ENCODE measurements at regions not wholly inside any gene's neighbourhood (a gene's known extent, or its start where the extent isn't known, plus 50 kb on each side); places are given as distances from the start of the nearest gene placed in this dataset.

DNA sequence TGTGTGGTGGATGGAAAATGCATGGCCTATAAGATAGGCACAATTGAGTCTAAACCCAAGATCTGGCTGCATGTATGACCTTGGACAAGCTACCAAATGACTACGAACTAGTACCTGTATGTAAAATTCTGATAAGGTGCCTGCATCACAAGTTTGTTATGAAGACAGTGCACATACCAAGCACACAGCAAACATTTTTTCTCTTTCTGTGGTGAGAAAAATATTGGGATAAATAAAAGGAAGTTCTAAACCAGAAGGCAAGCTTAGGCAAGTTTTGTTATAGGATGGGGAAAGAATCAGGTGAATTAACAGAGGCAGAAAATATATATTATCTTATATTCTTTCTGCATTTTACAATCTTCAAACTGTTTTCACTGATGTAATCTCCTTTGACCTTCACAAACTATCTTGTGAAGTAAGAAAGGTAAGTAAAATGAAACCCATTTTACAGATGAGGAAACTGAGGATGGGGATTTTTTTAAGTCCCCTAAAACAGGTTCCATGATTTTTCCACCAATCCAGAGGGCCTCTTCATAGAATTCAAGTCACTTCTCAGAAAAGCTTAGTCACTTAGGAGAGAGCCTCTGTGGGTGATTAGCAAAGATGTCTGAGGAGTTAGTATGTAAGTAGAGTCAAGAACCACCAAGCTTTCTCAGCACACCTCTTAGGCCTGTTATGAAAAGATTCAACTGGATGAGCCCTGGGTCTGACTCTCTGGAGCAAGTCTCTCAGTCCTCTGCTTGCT, 132.0 kb upstream of the RAP1B start:
- Histone ChIP-seq H3K36me3 (no peaks in the 10 kb centered on the region), H3K4me1 (no peaks in the 10 kb centered on the region), H3K4me3 (no peak overlapping the region), H3K27ac (replicated peaks) (no peak overlapping the region), H3K9me3 (replicated peaks) (no peaks in the 10 kb centered on the region), H3K27me3 (ENCODE audit: low read depth) (no peaks in the 10 kb centered on the region)
- intact Hi-C loops (cut with micrococcal nuclease), result no loop called here
- no peak for DNase-seq
- TF ChIP-seq, protein P1, sequence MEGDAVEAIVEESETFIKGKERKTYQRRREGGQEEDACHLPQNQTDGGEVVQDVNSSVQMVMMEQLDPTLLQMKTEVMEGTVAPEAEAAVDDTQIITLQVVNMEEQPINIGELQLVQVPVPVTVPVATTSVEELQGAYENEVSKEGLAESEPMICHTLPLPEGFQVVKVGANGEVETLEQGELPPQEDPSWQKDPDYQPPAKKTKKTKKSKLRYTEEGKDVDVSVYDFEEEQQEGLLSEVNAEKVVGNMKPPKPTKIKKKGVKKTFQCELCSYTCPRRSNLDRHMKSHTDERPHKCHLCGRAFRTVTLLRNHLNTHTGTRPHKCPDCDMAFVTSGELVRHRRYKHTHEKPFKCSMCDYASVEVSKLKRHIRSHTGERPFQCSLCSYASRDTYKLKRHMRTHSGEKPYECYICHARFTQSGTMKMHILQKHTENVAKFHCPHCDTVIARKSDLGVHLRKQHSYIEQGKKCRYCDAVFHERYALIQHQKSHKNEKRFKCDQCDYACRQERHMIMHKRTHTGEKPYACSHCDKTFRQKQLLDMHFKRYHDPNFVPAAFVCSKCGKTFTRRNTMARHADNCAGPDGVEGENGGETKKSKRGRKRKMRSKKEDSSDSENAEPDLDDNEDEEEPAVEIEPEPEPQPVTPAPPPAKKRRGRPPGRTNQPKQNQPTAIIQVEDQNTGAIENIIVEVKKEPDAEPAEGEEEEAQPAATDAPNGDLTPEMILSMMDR (IDR thresholded peaks at IDR 0.05; ENCODE audit: borderline replicate concordance), result no peak

DNA sequence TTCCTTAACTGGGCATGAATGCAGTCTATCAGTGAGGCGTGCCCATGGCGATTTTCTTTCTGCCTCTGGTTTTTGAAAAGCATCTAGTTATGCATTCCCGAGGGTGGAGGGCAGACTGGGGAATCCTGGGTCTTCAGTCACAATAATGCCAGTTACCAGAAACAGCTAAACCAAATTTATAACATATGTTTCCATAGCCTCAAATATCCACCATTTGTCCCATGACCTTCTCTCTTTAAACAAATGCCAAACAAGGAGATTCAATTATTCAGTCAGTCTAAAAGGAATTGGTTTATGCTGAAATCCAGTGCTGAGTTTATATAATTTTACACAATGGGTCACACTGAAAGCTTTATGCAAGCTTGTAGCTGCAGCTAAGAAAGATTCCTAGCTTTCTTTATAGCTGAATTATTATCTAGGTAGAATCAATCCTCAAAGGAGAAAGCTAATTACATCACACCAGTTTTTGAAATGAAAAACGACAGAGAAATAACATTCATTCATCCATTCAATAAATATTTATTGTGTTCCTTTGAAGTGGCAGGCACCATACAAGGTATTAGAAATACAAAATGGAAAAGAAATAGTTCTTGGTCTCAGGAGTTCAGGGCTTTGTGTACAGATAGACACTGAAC, 131.3 kb upstream of the RAP1B start:
- TF ChIP-seq, protein P1 (IDR thresholded peaks at IDR 0.05; ENCODE audit: borderline replicate concordance), result no peak
- H3K9me3 ChIP-seq (replicated peaks), result no peaks in the 10 kb centered on the region
- H3K27ac ChIP-seq (replicated peaks), result no peak overlapping the region
- H3K36me3 ChIP-seq, result no peaks in the 10 kb centered on the region
- H3K27me3 ChIP-seq (ENCODE audit: low read depth), result no peaks in the 10 kb centered on the region
- DNase-seq, result no peak
- intact Hi-C loops (cut with micrococcal nuclease), result no loop called here
- H3K4me1 ChIP-seq, result no peaks in the 10 kb centered on the region
- no peak overlapping the region for H3K4me3 ChIP-seq

DNA sequence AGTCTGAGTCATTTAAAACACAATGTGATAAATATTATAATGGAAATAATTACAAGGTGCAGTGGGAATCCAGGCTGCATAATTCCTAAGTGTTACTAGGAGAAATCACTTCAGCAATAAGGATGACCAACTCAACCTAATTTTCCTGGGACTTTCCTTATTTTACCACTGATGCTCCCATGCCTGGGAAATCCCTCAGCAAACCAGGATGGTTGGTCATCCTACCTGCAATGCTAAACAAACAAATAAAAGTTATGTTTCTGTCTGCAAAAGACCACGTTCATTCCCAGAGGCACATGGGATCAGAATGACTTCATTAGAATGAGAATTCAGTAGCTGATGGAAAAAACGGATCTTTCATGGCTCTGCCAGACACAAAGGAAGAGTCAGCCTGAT, 130.8 kb upstream of the RAP1B start:
- Histone ChIP-seq H3K27ac (replicated peaks) (no peak overlapping the region), H3K4me3 (no peak overlapping the region), H3K27me3 (ENCODE audit: low read depth) (no peaks in the 10 kb centered on the region), H3K9me3 (replicated peaks) (no peaks in the 10 kb centered on the region), H3K4me1 (no peaks in the 10 kb centered on the region), H3K36me3 (no peaks in the 10 kb centered on the region)
- intact Hi-C loops (cut with micrococcal nuclease), result no loop called here
- TF ChIP-seq, protein P1 (IDR thresholded peaks at IDR 0.05; ENCODE audit: borderline replicate concordance), result no peak
- no peak for DNase-seq

DNA sequence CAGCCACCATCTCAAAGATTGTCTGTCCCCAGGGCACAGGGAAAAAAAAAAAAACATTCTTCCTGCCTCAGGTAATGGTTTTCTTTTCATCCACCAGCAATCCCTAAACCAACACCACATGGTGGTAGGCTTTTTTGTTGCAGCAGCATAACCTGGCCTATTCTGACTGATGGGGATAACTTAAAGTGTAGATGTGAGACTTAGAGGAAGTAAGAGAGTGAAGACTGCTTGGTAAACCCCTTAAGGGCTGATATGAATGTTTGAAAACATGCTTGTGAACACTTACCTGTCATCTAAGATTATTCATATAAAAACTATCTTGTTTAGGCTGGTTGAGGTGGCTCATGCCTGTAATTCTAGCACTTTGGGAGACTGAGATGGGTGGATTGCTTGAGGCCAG, 130.2 kb upstream of the RAP1B start:
- no peaks in the 10 kb centered on the region for H3K9me3 ChIP-seq (replicated peaks)
- H3K27me3 ChIP-seq (ENCODE audit: low read depth), result no peaks in the 10 kb centered on the region
- TF ChIP-seq, protein P1 (IDR thresholded peaks at IDR 0.05; ENCODE audit: borderline replicate concordance), result no peak
- H3K4me1 ChIP-seq, result no peaks in the 10 kb centered on the region
- no peak for DNase-seq
- no peaks in the 10 kb centered on the region for H3K36me3 ChIP-seq
- intact Hi-C loops (cut with micrococcal nuclease), result no loop called here
- H3K4me3 ChIP-seq, result no peak overlapping the region
- H3K27ac ChIP-seq (replicated peaks), result peak overlapping the region; percentile 39

DNA sequence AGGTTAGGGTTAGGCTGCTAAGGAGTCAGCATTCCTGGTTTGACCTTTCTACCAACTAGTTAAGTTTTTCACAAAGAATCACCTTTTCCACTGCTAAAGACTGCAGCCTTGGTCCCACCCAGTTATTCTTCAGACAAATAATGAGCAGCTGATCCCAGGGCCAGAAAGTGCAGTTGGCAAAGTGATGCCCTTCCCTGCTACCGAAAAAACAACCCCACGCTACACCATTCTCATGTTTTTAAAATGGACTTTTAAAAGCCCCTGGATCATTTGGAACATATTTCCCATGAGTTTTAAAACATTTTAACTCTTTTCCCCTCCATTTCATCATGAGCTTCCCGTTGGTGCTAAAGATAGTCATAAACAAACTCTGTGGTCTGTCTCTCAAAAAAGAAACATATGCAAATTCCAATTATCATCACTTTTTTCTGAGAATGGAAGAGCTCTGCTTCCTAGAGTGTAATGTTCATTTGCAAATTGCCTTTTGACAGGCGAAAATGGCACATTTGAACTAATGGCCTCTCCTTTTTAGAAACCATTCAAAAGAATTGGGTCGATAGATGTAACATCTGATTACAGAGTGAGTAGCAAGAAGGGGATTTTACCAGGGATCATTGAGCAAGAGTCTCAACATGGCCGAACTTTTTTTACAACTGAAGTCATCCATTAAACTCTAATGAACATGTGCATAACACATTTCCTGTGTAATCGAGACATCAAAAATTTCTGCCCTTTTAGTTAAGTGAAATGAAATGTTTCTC, 129.3 kb upstream of the RAP1B start:
- TF ChIP-seq, protein P1 (IDR thresholded peaks at IDR 0.05; ENCODE audit: borderline replicate concordance), result no peak
- no peak overlapping the region for H3K4me3 ChIP-seq
- DNase-seq, result no peak
- H3K36me3 ChIP-seq, result no peaks in the 10 kb centered on the region
- intact Hi-C loops (cut with micrococcal nuclease), result no loop called here
- no peaks in the 10 kb centered on the region for H3K4me1 ChIP-seq
- H3K27me3 ChIP-seq (ENCODE audit: low read depth), result no peaks in the 10 kb centered on the region
- no peaks in the 10 kb centered on the region for H3K9me3 ChIP-seq (replicated peaks)
- H3K27ac ChIP-seq (replicated peaks), result peak overlapping the region; percentile 39

All from left ventricle myocardium inferior (tissue), 1 donor.